ENCODE measurements at regions not wholly inside any gene's neighbourhood (a gene's known extent, or its start where the extent isn't known, plus 50 kb on each side); places are given as distances from the start of the nearest gene placed in this dataset.

GRCh38 chr7:116417593-116418345, 81.8 kb upstream of the CAV2 start:
- H3K9ac ChIP-seq, result no peak overlapping the region
- no peaks in the 10 kb centered on the region for H3K9me3 ChIP-seq
- H4K20me1 ChIP-seq, result no peaks in the 10 kb centered on the region
- TF ChIP-seq Cebpa-rat (IDR thresholded peaks at IDR 0.05), result no peak
- H3K4me1 ChIP-seq, result no peaks in the 10 kb centered on the region
- no peak overlapping the region for H3K27ac ChIP-seq
- H3K36me3 ChIP-seq, result no peaks in the 10 kb centered on the region
- no peak overlapping the region for H3K4me2 ChIP-seq
- no peaks in the 10 kb centered on the region for H3K27me3 ChIP-seq
- H3K4me3 ChIP-seq, result no peak overlapping the region

- no peak overlapping the region for H3K4me2 ChIP-seq
- no peaks in the 10 kb centered on the region for H4K20me1 ChIP-seq
- TF ChIP-seq Cebpa-rat (IDR thresholded peaks at IDR 0.05), result no peak
- H3K4me3 ChIP-seq, result no peak overlapping the region
- H3K27ac ChIP-seq, result no peak overlapping the region
- no peaks in the 10 kb centered on the region for H3K4me1 ChIP-seq
- no peaks in the 10 kb centered on the region for H3K9me3 ChIP-seq
- H3K27me3 ChIP-seq, result no peaks in the 10 kb centered on the region
- no peak overlapping the region for H3K9ac ChIP-seq
- no peaks in the 10 kb centered on the region for H3K36me3 ChIP-seq
Observed at GRCh38 chr7:116418524-116418923, 81.0 kb upstream of the CAV2 start.

- Histone ChIP-seq H4K20me1 (no peaks in the 10 kb centered on the region), H3K9ac (no peak overlapping the region), H3K27me3 (no peaks in the 10 kb centered on the region), H3K4me1 (no peaks in the 10 kb centered on the region), H3K9me3 (no peaks in the 10 kb centered on the region), H3K4me2 (no peak overlapping the region), H3K36me3 (no peaks in the 10 kb centered on the region), H3K4me3 (no peak overlapping the region), H3K27ac (no peak overlapping the region)
- no peak for TF ChIP-seq Cebpa-rat (IDR thresholded peaks at IDR 0.05)
Observed at GRCh38 chr7:116420003-116420402, 79.5 kb upstream of the CAV2 start.

- Histone ChIP-seq H3K27ac (no peak overlapping the region), H3K4me1 (no peaks in the 10 kb centered on the region), H4K20me1 (no peaks in the 10 kb centered on the region)
Observed at GRCh38 chr7:116421298-116421697, 78.2 kb upstream of the CAV2 start.

GRCh38 chr7:116422683-116423082, 76.9 kb upstream of the CAV2 start:
- H3K4me1 ChIP-seq, result no peaks in the 10 kb centered on the region
- H3K27me3 ChIP-seq, result no peaks in the 10 kb centered on the region
- TF ChIP-seq Cebpa-rat (IDR thresholded peaks at IDR 0.05), result no peak
- H4K20me1 ChIP-seq, result no peaks in the 10 kb centered on the region
- no peaks in the 10 kb centered on the region for H3K36me3 ChIP-seq
- H3K4me2 ChIP-seq, result no peak overlapping the region
- no peak overlapping the region for H3K27ac ChIP-seq
- no peak overlapping the region for H3K9ac ChIP-seq
- no peak overlapping the region for H3K4me3 ChIP-seq
- H3K9me3 ChIP-seq, result no peaks in the 10 kb centered on the region

More at GRCh38 chr7:116421298-116421697, 78.2 kb upstream of the CAV2 start:
- no peaks in the 10 kb centered on the region for H3K27me3 ChIP-seq
- no peaks in the 10 kb centered on the region for H3K9me3 ChIP-seq
- H3K36me3 ChIP-seq, result no peaks in the 10 kb centered on the region
- no peak overlapping the region for H3K4me3 ChIP-seq
- no peak overlapping the region for H3K4me2 ChIP-seq
- TF ChIP-seq Cebpa-rat (IDR thresholded peaks at IDR 0.05), result no peak
- no peak overlapping the region for H3K9ac ChIP-seq

GRCh38 chr7:116423499-116423898, 76.0 kb upstream of the CAV2 start:
- Histone ChIP-seq H3K4me2 (no peak overlapping the region), H3K4me1 (no peaks in the 10 kb centered on the region), H3K9me3 (no peaks in the 10 kb centered on the region), H3K27ac (no peak overlapping the region), H3K4me3 (no peak overlapping the region), H3K27me3 (no peaks in the 10 kb centered on the region), H3K36me3 (no peaks in the 10 kb centered on the region), H4K20me1 (no peaks in the 10 kb centered on the region), H3K9ac (no peak overlapping the region)
- TF ChIP-seq Cebpa-rat (IDR thresholded peaks at IDR 0.05), result no peak

- H3K27me3 ChIP-seq, result no peaks in the 10 kb centered on the region
- no peak overlapping the region for H3K4me3 ChIP-seq
- H3K4me1 ChIP-seq, result no peaks in the 10 kb centered on the region
- no peaks in the 10 kb centered on the region for H3K36me3 ChIP-seq
- TF ChIP-seq Cebpa-rat (IDR thresholded peaks at IDR 0.05), result no peak
- no peaks in the 10 kb centered on the region for H4K20me1 ChIP-seq
- H3K4me2 ChIP-seq, result no peak overlapping the region
- no peak overlapping the region for H3K27ac ChIP-seq
- no peaks in the 10 kb centered on the region for H3K9me3 ChIP-seq
- H3K9ac ChIP-seq, result no peak overlapping the region
Observed at GRCh38 chr7:116425647-116426209, 73.8 kb upstream of the CAV2 start.

- no peak for TF ChIP-seq Cebpa-rat (IDR thresholded peaks at IDR 0.05)
- no peaks in the 10 kb centered on the region for H3K9me3 ChIP-seq
- no peaks in the 10 kb centered on the region for H3K4me1 ChIP-seq
- H4K20me1 ChIP-seq, result no peaks in the 10 kb centered on the region
- no peak overlapping the region for H3K27ac ChIP-seq
- no peaks in the 10 kb centered on the region for H3K27me3 ChIP-seq
- no peak overlapping the region for H3K4me2 ChIP-seq
- H3K36me3 ChIP-seq, result no peaks in the 10 kb centered on the region
- H3K4me3 ChIP-seq, result no peak overlapping the region
- no peak overlapping the region for H3K9ac ChIP-seq
Observed at GRCh38 chr7:116426428-116427156, 72.9 kb upstream of the CAV2 start.

GRCh38 chr7:116429986-116430619, 69.4 kb upstream of the CAV2 start:
- Histone ChIP-seq H3K9ac (no peak overlapping the region), H3K9me3 (no peaks in the 10 kb centered on the region), H3K27me3 (no peaks in the 10 kb centered on the region), H3K4me2 (no peak overlapping the region), H4K20me1 (no peaks in the 10 kb centered on the region), H3K4me3 (no peak overlapping the region), H3K27ac (no peak overlapping the region), H3K4me1 (no peaks in the 10 kb centered on the region), H3K36me3 (no peaks in the 10 kb centered on the region)
- TF ChIP-seq Cebpa-rat (IDR thresholded peaks at IDR 0.05), result no peak

Data from BLaER1 (cell line).